ENCODE measurements at regions not wholly inside any gene's neighbourhood (a gene's known extent, or its start where the extent isn't known, plus 50 kb on each side); places are given as distances from the start of the nearest gene placed in this dataset.
A peak's percentile ranks its signal among the peaks of the same experiment; 100 is the strongest.

- DNase-seq (ENCODE audit: low read depth) = no peak
- no peak for TF ChIP-seq CTCF (IDR thresholded peaks at IDR 0.05; ENCODE audit: insufficient read depth, low read depth, low read length)
Observed at GRCh38 chr1:34279971-34280370, 103.3 kb downstream of the C1orf94 start.

GRCh38 chr1:34280509-34280908 is 103.8 kb downstream of the C1orf94 start:
- no peak for DNase-seq (ENCODE audit: low read depth)
- no peak for TF ChIP-seq CTCF (IDR thresholded peaks at IDR 0.05; ENCODE audit: insufficient read depth, low read depth, low read length)
- H3K4me3 ChIP-seq (ENCODE audit: low read depth, low read length) = no peak overlapping the region

More at GRCh38 chr1:34279971-34280370, 103.3 kb downstream of the C1orf94 start:
- no peak overlapping the region for H3K4me3 ChIP-seq (ENCODE audit: low read depth, low read length)

- DNase-seq (ENCODE audit: low read depth) = no peak
- H3K4me3 ChIP-seq (ENCODE audit: low read depth, low read length) = no peak overlapping the region
- TF ChIP-seq CTCF (IDR thresholded peaks at IDR 0.05; ENCODE audit: insufficient read depth, low read depth, low read length) = no peak
Observed at GRCh38 chr1:34283142-34283541, 106.4 kb downstream of the C1orf94 start.

GRCh38 chr1:34286511-34286910 is 109.8 kb downstream of the C1orf94 start:
- no peak overlapping the region for H3K4me3 ChIP-seq (ENCODE audit: low read depth, low read length)
- no peak for DNase-seq (ENCODE audit: low read depth)
- TF ChIP-seq CTCF (IDR thresholded peaks at IDR 0.05; ENCODE audit: insufficient read depth, low read depth, low read length) = no peak

GRCh38 chr1:34290831-34291230 is 114.1 kb downstream of the C1orf94 start:
- no peak for DNase-seq (ENCODE audit: low read depth)
- no peak for TF ChIP-seq CTCF (IDR thresholded peaks at IDR 0.05; ENCODE audit: insufficient read depth, low read depth, low read length)
- H3K4me3 ChIP-seq (ENCODE audit: low read depth, low read length) = no peak overlapping the region

GRCh38 chr1:34292472-34292871 is 115.8 kb downstream of the C1orf94 start:
- no peak for DNase-seq (ENCODE audit: low read depth)
- H3K4me3 ChIP-seq (ENCODE audit: low read depth, low read length) = no peak overlapping the region
- TF ChIP-seq CTCF (IDR thresholded peaks at IDR 0.05; ENCODE audit: insufficient read depth, low read depth, low read length) = peak; percentile 2

- DNase-seq (ENCODE audit: low read depth) = no peak
- no peak overlapping the region for H3K4me3 ChIP-seq (ENCODE audit: low read depth, low read length)
- TF ChIP-seq CTCF (IDR thresholded peaks at IDR 0.05; ENCODE audit: insufficient read depth, low read depth, low read length) = no peak
Observed at GRCh38 chr1:34296059-34296458, 119.4 kb downstream of the C1orf94 start.

Data from fibroblast of villous mesenchyme (primary cell).